Brain microvascular endothelial cell (primary cell): ENCODE measurements at regions not wholly inside any gene's neighbourhood (a gene's known extent, or its start where the extent isn't known, plus 50 kb on each side); places are given as distances from the start of the nearest gene placed in this dataset.

Source experiments
- DNase-seq: peaks from one replicate; pipeline ENCODE4 v3.0.0-alpha.2; 2020
- H3K27ac ChIP-seq: fragments of 250-450 bp; sonication (Bioruptor Pico); 2 replicates; pipeline ENCODE4 v1.5.1; 2020; ENCODE audit warnings: mild to moderate bottlenecking, moderate library complexity
- H3K27me3 ChIP-seq: fragments of 250-450 bp; sonication (Bioruptor Pico); replicated peaks from 2 replicates; pipeline ENCODE4 v1.5.1; 2020; ENCODE audit warnings: mild to moderate bottlenecking
- H3K36me3 ChIP-seq: fragments of 250-450 bp; sonication (Bioruptor Pico); replicated peaks from 2 replicates; pipeline ENCODE4 v1.5.1; 2020; ENCODE audit warnings: mild to moderate bottlenecking
- H3K4me3 ChIP-seq: 2 replicates; pipeline ENCODE4 v1.5.1; 2011; ENCODE audit warnings: low read depth, mild to moderate bottlenecking, control low read depth, low read length, moderate library complexity
- CTCF ChIP-seq: IDR thresholded peaks from 2 replicates; pipeline ENCODE4 v1.5.1; 2011; ENCODE audit warnings: low read depth, mild to moderate bottlenecking, moderate library complexity, low read length, control low read depth, inconsistent platforms; ENCODE audit errors: missing control alignments
- in situ Hi-C: cut with HindIII; loops from 2 replicates; pipeline ENCODE4 v1.10.0; 2017; ENCODE audit warnings: low sequenced_read_pairs, low pct_ligation_motif_present

GRCh38 chr10:89153971-89154370, 53.1 kb downstream of the CH25H start:
- H3K27ac ChIP-seq, result no peak overlapping the region
- TF ChIP-seq CTCF, result no peak
- no peak overlapping the region for H3K4me3 ChIP-seq
- DNase-seq, result no peak
- no peaks in the 10 kb centered on the region for H3K27me3 ChIP-seq
- in situ Hi-C loops, result no loop called here
- no peaks in the 10 kb centered on the region for H3K36me3 ChIP-seq

GRCh38 chr10:89153116-89153515, 54.0 kb downstream of the CH25H start:
- Histone ChIP-seq H3K36me3 (no peaks in the 10 kb centered on the region), H3K27ac (no peak overlapping the region), H3K27me3 (no peaks in the 10 kb centered on the region), H3K4me3 (no peak overlapping the region)
- no peak for TF ChIP-seq CTCF
- in situ Hi-C loops, result no loop called here
- DNase-seq, result no peak

GRCh38 chr10:89151857-89152256, 55.3 kb downstream of the CH25H start:
- Histone ChIP-seq H3K4me3 (no peak overlapping the region), H3K27me3 (no peaks in the 10 kb centered on the region), H3K36me3 (no peaks in the 10 kb centered on the region), H3K27ac (no peak overlapping the region)
- no peak for TF ChIP-seq CTCF
- no peak for DNase-seq
- in situ Hi-C loops, result no loop called here

- Histone ChIP-seq H3K27ac (no peak overlapping the region), H3K27me3 (no peaks in the 10 kb centered on the region), H3K36me3 (no peaks in the 10 kb centered on the region), H3K4me3 (no peak overlapping the region)
- DNase-seq, result no peak
- TF ChIP-seq CTCF, result no peak
- in situ Hi-C loops, result no loop called here
Measured at GRCh38 chr10:89148061-89148460, 59.1 kb downstream of the CH25H start.

- no peak for TF ChIP-seq CTCF
- H3K27ac ChIP-seq, result no peak overlapping the region
- DNase-seq, result peak; percentile 13
- H3K4me3 ChIP-seq, result no peak overlapping the region
- in situ Hi-C loops, result no loop called here
- H3K36me3 ChIP-seq, result no peaks in the 10 kb centered on the region
- no peaks in the 10 kb centered on the region for H3K27me3 ChIP-seq
Measured at GRCh38 chr10:89147256-89147655, 59.9 kb downstream of the CH25H start.

GRCh38 chr10:89144836-89145235, 62.3 kb downstream of the CH25H start:
- in situ Hi-C loops, result no loop called here
- Histone ChIP-seq H3K36me3 (no peaks in the 10 kb centered on the region), H3K4me3 (no peak overlapping the region), H3K27ac (no peak overlapping the region), H3K27me3 (no peaks in the 10 kb centered on the region)
- DNase-seq, result no peak
- no peak for TF ChIP-seq CTCF
